K562 (cell line): ENCODE measurements at regions not wholly inside any gene's neighbourhood (a gene's known extent, or its start where the extent isn't known, plus 50 kb on each side); places are given as distances from the start of the nearest gene placed in this dataset.

Source experiments
- ATAC-seq: fragments of 200-7000 bp; cut with Tn5 transposase; 3 replicates; pipeline ENCODE4 v1.9.1; 2020; ENCODE audit warnings: moderate library complexity
- BruUV-seq: library from RNA; stranded (reverse); fragments of 400-500 nt; replicated peaks from 2 replicates; lab custom pipeline; 2021; lab: Mats Ljungman, UMichigan
- CTCF ChIA-PET: fragments of 300-600 bp; formaldehyde crosslinking; extraction: SDS; loops from one replicate; lab custom pipeline; 2021; ENCODE audit warnings: low intra/inter-chr PET ratio; lab: Yijun Ruan, JAX
- POLR2A ChIA-PET: fragments of 300-600, 350-650 bp; sonication (Branson Sonifier 250); formaldehyde crosslinking; extraction: SDS; loops from one replicate; lab custom pipeline; 2021; ENCODE audit warnings: antibody characterized with exemption, inconsistent platforms; lab: Yijun Ruan, JAX
- DNase-seq, 4 experiments: peaks; one replicate each; pipeline versions ENCODE4 v3.0.0 to v3.0.0-alpha.2; 2011 to 2018; ENCODE audit warnings: low spot score in 3 of 4, mixed read lengths in 3 of 4; ENCODE audit errors: extremely low read depth in 1 of 4
- FAIRE-seq: peaks from 2 replicates; lab custom pipeline; 2011; peaks lifted over from hg19 to GRCh38; lab: Jason Lieb, UNC
- H2AFZ ChIP-seq: 2 replicates; pipeline ENCODE4 v1.6.0; 2011; ENCODE audit warnings: low read depth, low read length, control low read depth, inconsistent platforms
- H3K27ac ChIP-seq: fragments of 200-600 bp; 3 replicates; pipeline ENCODE4 v1.8.0; 2011; ENCODE audit warnings: low read depth, mild to moderate bottlenecking, control low read depth, inconsistent platforms, low read length, moderate library complexity, mixed read lengths; ENCODE audit errors: extremely low read depth
- H3K27me3 ChIP-seq, 2 experiments: fragments of 300-600 bp in 1 of 2; 2 replicates in 1 of 2; 3 replicates in 1 of 2; pipeline versions ENCODE4 v1.6.0 to v1.8.0; 2011; ENCODE audit warnings: inconsistent platforms in 2 of 2, low read length in 2 of 2, mild to moderate bottlenecking in 1 of 2, mixed read lengths in 1 of 2, moderate library complexity in 1 of 2; ENCODE audit not compliant: control insufficient read depth in 2 of 2, insufficient read depth in 2 of 2
- H3K36me3 ChIP-seq: fragments of 300-600 bp; 3 replicates; pipeline ENCODE4 v1.8.0; 2011; ENCODE audit warnings: mild to moderate bottlenecking, low read length, inconsistent platforms; ENCODE audit not compliant: control insufficient read depth, insufficient read depth
- H3K4me1 ChIP-seq, 2 experiments: fragments of 200-600 bp in 1 of 2; replicated peaks in 1 of 2; 2 replicates in 1 of 2; 3 replicates in 1 of 2; pipeline versions ENCODE4 v1.5.1 to v1.8.0; 2011; ENCODE audit warnings: inconsistent platforms in 2 of 2, low read length in 2 of 2, mild to moderate bottlenecking in 1 of 2, mixed read lengths in 1 of 2, moderate library complexity in 1 of 2; ENCODE audit not compliant: control insufficient read depth in 2 of 2, insufficient read depth in 2 of 2
- H3K4me2 ChIP-seq: 2 replicates; pipeline ENCODE4 v1.6.1; 2011; ENCODE audit warnings: low read length, control low read depth, inconsistent platforms, mixed read lengths; ENCODE audit not compliant: insufficient read depth
- H3K4me3 ChIP-seq: fragments of 200-600 bp; sonication (generic), shearing (Covaris generic); 2 replicates; pipeline ENCODE4 v1.5.1; 2016; ENCODE audit warnings: control low read depth, inconsistent platforms
- H3K79me2 ChIP-seq: fragments of 200-600 bp; 3 replicates; pipeline ENCODE4 v1.8.0; 2011; ENCODE audit warnings: low read length, inconsistent platforms; ENCODE audit not compliant: control insufficient read depth, insufficient read depth
- H3K9ac ChIP-seq, 2 experiments: 2 replicates each; pipeline versions ENCODE4 v1.6.0 to v1.6.1; 2011; ENCODE audit warnings: low read depth in 2 of 2, low read length in 2 of 2, control low read depth in 1 of 2, inconsistent platforms in 1 of 2, mild to moderate bottlenecking in 1 of 2, mixed read lengths in 1 of 2; ENCODE audit not compliant: insufficient read depth in 1 of 2
- H3K9me1 ChIP-seq: one replicate; pipeline ENCODE4 v1.6.0; 2011; ENCODE audit warnings: inconsistent platforms, mild to moderate bottlenecking, low read length, moderate library complexity; ENCODE audit not compliant: control insufficient read depth, insufficient read depth
- H3K9me3 ChIP-seq: replicated peaks from 2 replicates; pipeline ENCODE4 v1.5.1; 2011; ENCODE audit warnings: low read depth, low read length, inconsistent platforms; ENCODE audit not compliant: control insufficient read depth, insufficient read depth
- H4K20me1 ChIP-seq: replicated peaks from 2 replicates; pipeline ENCODE4 v1.6.1; 2011; ENCODE audit warnings: low read length, inconsistent platforms, mixed read lengths; ENCODE audit not compliant: control insufficient read depth, insufficient read depth
- ADNP ChIP-seq: fragments of 200-800 bp; sonication (Bioruptor generic); IDR thresholded peaks from 2 replicates; pipeline ENCODE4 v1.6.1; 2016; ENCODE audit warnings: missing genetic modification characterization, missing compliant biosample characterization
- CBFB ChIP-seq: sonication (generic); formaldehyde crosslinking; IDR thresholded peaks from 2 replicates; pipeline ENCODE4 v1.4.0; 2020; ENCODE audit warnings: mild to moderate bottlenecking, missing genetic modification reagents
- ELK1 ChIP-seq: sonication (generic); formaldehyde crosslinking; IDR thresholded peaks from 2 replicates; pipeline ENCODE4 v1.8.1; 2022; ENCODE audit warnings: missing genetic modification reagents
- GMEB1 ChIP-seq: fragments of 250-450 bp; sonication (Bioruptor Pico); IDR thresholded peaks from 2 replicates; pipeline ENCODE4 v1.4.0; 2020; ENCODE audit warnings: mild to moderate bottlenecking
- ILF3 ChIP-seq: fragments of 450-650 bp; IDR thresholded peaks from 2 replicates; pipeline ENCODE4 v1.6.1; 2018; ENCODE audit warnings: antibody characterized with exemption, mild to moderate bottlenecking, moderate library complexity, borderline replicate concordance
- PHB2 ChIP-seq: fragments of 450-650 bp; IDR thresholded peaks from 2 replicates; pipeline ENCODE4 v1.6.1; 2017; ENCODE audit warnings: low read depth
- PTBP1 ChIP-seq: fragments of 200-400 bp; formaldehyde crosslinking; IDR thresholded peaks from 2 replicates; pipeline ENCODE4 v1.6.1; 2017; ENCODE audit warnings: low read depth, low read length
- RAD51 ChIP-seq: fragments of 450-650 bp; IDR thresholded peaks from 2 replicates; pipeline ENCODE4 v1.7.1; 2016; ENCODE audit warnings: low read depth, mild to moderate bottlenecking, borderline replicate concordance
- RFX7 ChIP-seq: fragments of 250-450 bp; sonication (Bioruptor Pico); IDR thresholded peaks from 2 replicates; pipeline ENCODE4 v1.5.1; 2021; ENCODE audit warnings: mild to moderate bottlenecking
- SRSF9 ChIP-seq: fragments of 200-400 bp; formaldehyde crosslinking; IDR thresholded peaks from 2 replicates; pipeline ENCODE4 v1.6.1; 2017; ENCODE audit warnings: low read depth, low read length, borderline replicate concordance
- ZNF197 ChIP-seq: fragments of 200-800 bp; sonication (Bioruptor generic); IDR thresholded peaks from 2 replicates; pipeline ENCODE4 v1.6.1; 2016; ENCODE audit warnings: low read depth, missing genetic modification characterization, missing compliant biosample characterization
- ZNF76 ChIP-seq: fragments of 250-450 bp; sonication (Bioruptor Pico); IDR thresholded peaks from 2 replicates; pipeline ENCODE4 v1.4.0; 2020; ENCODE audit warnings: mild to moderate bottlenecking, moderate library complexity, borderline replicate concordance
- WGBS: fragments of 100-300 bp; shearing (Covaris generic); methylation state at CpG from one replicate; pipeline ENCODE4 v1.1.6; 2016; ENCODE audit warnings: low coverage, mixed read lengths; ENCODE audit not compliant: insufficient coverage; ENCODE audit errors: missing lambda C conversion rate; 5-methylcytosine and 5-hydroxymethylcytosine counted together
- in situ Hi-C: fragments of 300-500 bp; cut with MboI; formaldehyde crosslinking; loops from 4 replicates; pipeline ENCODE4 v1.15.0; 2018; ENCODE audit warnings: inconsistent platforms, mixed read lengths
- intact Hi-C: fragments of 100-400 bp; cut with micrococcal nuclease; formaldehyde crosslinking; loops from 2 replicates; pipeline ENCODE4 v1.14.2; 2022
- TF ChIP-seq, protein P1 (sequence below): sonication (generic); formaldehyde crosslinking; IDR thresholded peaks from 2 replicates; pipeline ENCODE4 v1.9.0; 2022; ENCODE audit warnings: mild to moderate bottlenecking, missing genetic modification reagents

DNA sequence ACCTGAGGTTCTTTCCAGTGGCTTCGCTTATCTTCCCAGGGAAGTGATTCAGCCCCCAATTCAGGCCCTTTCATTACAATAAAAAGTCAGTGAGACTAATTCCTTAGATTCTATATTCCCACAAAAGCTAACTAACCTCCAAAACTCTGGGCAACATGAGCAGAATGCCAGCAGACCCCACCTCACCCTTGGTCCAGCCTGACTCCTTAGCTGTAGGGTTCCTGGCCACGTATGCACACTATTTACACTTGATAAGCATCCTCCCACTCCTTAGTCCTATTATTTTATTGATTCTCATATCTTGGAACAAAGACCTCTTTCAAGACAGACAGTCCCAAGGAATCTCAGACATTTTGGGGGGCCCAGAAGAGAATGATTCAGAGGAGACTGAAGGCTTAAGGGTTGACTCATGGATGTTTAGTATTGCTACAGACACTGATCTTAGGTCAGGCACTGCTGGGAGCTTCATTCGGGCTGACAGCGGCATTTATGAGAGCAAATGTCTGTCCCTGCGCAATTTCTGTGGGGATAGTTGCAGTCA, 162.6 kb upstream of the GDF10 start:
- CTCF ChIA-PET = no interaction called here
- no peaks in the 10 kb centered on the region for H3K9me3 ChIP-seq
- in situ Hi-C loops (no loop called here), intact Hi-C loops (no loop called here)
- H3K27me3 ChIP-seq = peaks cover 8 to 28% of the 10 kb centered on the region in 2 experiments; a peak in 3 of 5 replicates
- no peak overlapping the region for H2AFZ ChIP-seq
- H3K27ac ChIP-seq = no peak overlapping the region
- FAIRE-seq (no peak), ATAC-seq (no peak), DNase-seq (no peak)
- H3K36me3 ChIP-seq = no peaks in the 10 kb centered on the region
- WGBS = 1% methylated on average over 5 of the region's 5 CpGs
- POLR2A ChIA-PET = interaction anchor here (0.5 to 1.3 kb wide), 3 partner anchors 9 to 77 kb away, joined by 3 to 4 read pairs (median 3); no protein-coding TSS in a partner anchor
- H3K4me3 ChIP-seq = no peak overlapping the region
- BruUV-seq = no TSS peak
- no peaks in the 10 kb centered on the region for H3K9me1 ChIP-seq
- no peaks in the 10 kb centered on the region for H3K79me2 ChIP-seq
- no peak for TF ChIP-seq RFX7 (CRISPR knock-in tag)
- no peak for TF ChIP-seq ADNP (tag)
- no peak for TF ChIP-seq PHB2
- TF ChIP-seq PTBP1 = no peak
- no peak for TF ChIP-seq RAD51
- TF ChIP-seq ILF3 = no peak
- TF ChIP-seq ZNF197 (CRISPR knock-in tag) = no peak
- TF ChIP-seq CBFB = no peak
- TF ChIP-seq GMEB1 = no peak
- no peak for TF ChIP-seq ZNF76 (CRISPR knock-in tag)
- TF ChIP-seq ELK1 (CRISPR knock-in tag) = no peak
- TF ChIP-seq, protein P1, sequence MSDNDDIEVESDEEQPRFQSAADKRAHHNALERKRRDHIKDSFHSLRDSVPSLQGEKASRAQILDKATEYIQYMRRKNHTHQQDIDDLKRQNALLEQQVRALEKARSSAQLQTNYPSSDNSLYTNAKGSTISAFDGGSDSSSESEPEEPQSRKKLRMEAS = no peak
- no peak for TF ChIP-seq SRSF9
- H3K9ac ChIP-seq = no peak overlapping the region
- no peaks in the 10 kb centered on the region for H3K4me1 ChIP-seq
- H3K4me2 ChIP-seq = no peak overlapping the region
- H4K20me1 ChIP-seq = no peaks in the 10 kb centered on the region; the same call in 1 of the 2 replicates
